HEK293 (cell line): ENCODE measurements at regions not wholly inside any gene's neighbourhood (a gene's known extent, or its start where the extent isn't known, plus 50 kb on each side); places are given as distances from the start of the nearest gene placed in this dataset.

Experiments
- CTCF ChIA-PET: fragments of 350-600 bp; formaldehyde crosslinking; extraction: SDS; loops from one replicate; lab custom pipeline; 2021; ENCODE audit warnings: antibody characterized with exemption; lab: Yijun Ruan, JAX
- POLR2A ChIA-PET: fragments of 300-600 bp; formaldehyde crosslinking; extraction: SDS; loops from one replicate; lab custom pipeline; 2020; ENCODE audit warnings: antibody characterized with exemption, inconsistent platforms; lab: Yijun Ruan, JAX
- H3K27ac ChIP-seq: fragments of 200-500 bp; sonication (Bioruptor generic); 2 replicates; pipeline ENCODE4 v1.5.1; 2014; ENCODE audit warnings: low read depth, low read length, control low read depth, inconsistent platforms; ENCODE audit errors: extremely low read depth
- H3K36me3 ChIP-seq, 2 experiments: fragments of 200-500 bp in 1 of 2; sonication (Bioruptor generic) in 1 of 2; 1 replicate in 1 of 2; 2 replicates in 1 of 2; pipeline ENCODE4 v1.5.1; 2014 to 2017; ENCODE audit warnings: inconsistent platforms in 2 of 2, low read length in 2 of 2; ENCODE audit not compliant: control insufficient read depth in 2 of 2, insufficient read depth in 1 of 2
- H3K4me1 ChIP-seq: fragments of 200-500 bp; sonication (Bioruptor generic); 2 replicates; pipeline ENCODE4 v1.5.1; 2014; ENCODE audit warnings: mild to moderate bottlenecking, low read length, inconsistent platforms; ENCODE audit not compliant: control insufficient read depth, insufficient read depth
- H3K4me3 ChIP-seq: 2 replicates; pipeline ENCODE4 v1.5.1; 2011; ENCODE audit warnings: low read depth, mild to moderate bottlenecking, control low read depth, low read length, moderate library complexity
- H3K9me3 ChIP-seq: fragments of 200-500 bp; sonication (Bioruptor generic); 2 replicates; pipeline ENCODE4 v1.5.1; 2014; ENCODE audit warnings: low read depth, low read length, inconsistent platforms; ENCODE audit not compliant: control insufficient read depth, insufficient read depth
- ATF2 ChIP-seq: fragments of 450-650 bp; formaldehyde crosslinking; IDR thresholded peaks from 2 replicates; pipeline ENCODE4 v1.5.1; 2016; ENCODE audit warnings: missing biosample characterization, missing genetic modification characterization, low read depth
- HOXC10 ChIP-seq: sonication (generic); formaldehyde crosslinking; IDR thresholded peaks from 2 replicates; pipeline ENCODE4 v1.8.1; 2023; ENCODE audit warnings: mild to moderate bottlenecking, missing genetic modification reagents
- KLF1 ChIP-seq: fragments of 450-650 bp; formaldehyde crosslinking; IDR thresholded peaks from 2 replicates; pipeline ENCODE4 v1.5.1; 2016; ENCODE audit warnings: missing biosample characterization, missing genetic modification characterization
- KLF7 ChIP-seq: fragments of 450-650 bp; formaldehyde crosslinking; IDR thresholded peaks from 2 replicates; pipeline ENCODE4 v1.5.1; 2016; ENCODE audit warnings: missing biosample characterization, missing genetic modification characterization, borderline replicate concordance
- KLF9 ChIP-seq: fragments of 450-650 bp; formaldehyde crosslinking; IDR thresholded peaks from 2 replicates; pipeline ENCODE4 v1.5.1; 2016; ENCODE audit warnings: missing biosample characterization, missing genetic modification characterization, low read depth
- MZF1 ChIP-seq: fragments of 450-650 bp; formaldehyde crosslinking; IDR thresholded peaks from 2 replicates; pipeline ENCODE4 v1.5.1; 2017; ENCODE audit warnings: missing biosample characterization, missing genetic modification characterization, borderline replicate concordance
- SP7 ChIP-seq: fragments of 450-650 bp; formaldehyde crosslinking; IDR thresholded peaks from 2 replicates; pipeline ENCODE4 v1.5.1; 2016; ENCODE audit warnings: missing biosample characterization, missing genetic modification characterization
- ZBTB48 ChIP-seq: fragments of 450-650 bp; formaldehyde crosslinking; IDR thresholded peaks from 2 replicates; pipeline ENCODE4 v1.5.1; 2016; ENCODE audit warnings: missing biosample characterization, missing genetic modification characterization
- ZBTB7A ChIP-seq: fragments of 450-650 bp; formaldehyde crosslinking; IDR thresholded peaks from 2 replicates; pipeline ENCODE4 v1.5.1; 2016; ENCODE audit warnings: low read depth, missing biosample characterization, missing genetic modification characterization
- ZEB2 ChIP-seq: fragments of 450-650 bp; formaldehyde crosslinking; IDR thresholded peaks from 2 replicates; pipeline ENCODE4 v1.5.1; 2016; ENCODE audit warnings: missing biosample characterization, missing genetic modification characterization
- ZNF157 ChIP-seq: fragments of 450-650 bp; formaldehyde crosslinking; IDR thresholded peaks from 2 replicates; pipeline ENCODE4 v1.5.1; 2016; ENCODE audit warnings: missing biosample characterization, missing genetic modification characterization
- ZNF184 ChIP-seq: fragments of 450-650 bp; IDR thresholded peaks from 2 replicates; pipeline ENCODE4 v1.5.1; 2018; ENCODE audit warnings: missing biosample characterization, mild to moderate bottlenecking, missing genetic modification characterization
- ZNF23 ChIP-seq: fragments of 450-650 bp; formaldehyde crosslinking; IDR thresholded peaks from 2 replicates; pipeline ENCODE4 v1.5.1; 2016; ENCODE audit warnings: missing biosample characterization, missing genetic modification characterization, borderline replicate concordance
- ZNF248 ChIP-seq: fragments of 450-650 bp; formaldehyde crosslinking; IDR thresholded peaks from 2 replicates; pipeline ENCODE4 v1.5.1; 2017; ENCODE audit warnings: missing biosample characterization, missing genetic modification characterization
- ZNF311 ChIP-seq: fragments of 450-650 bp; formaldehyde crosslinking; IDR thresholded peaks from 2 replicates; pipeline ENCODE4 v1.5.1; 2017; ENCODE audit warnings: missing biosample characterization, missing genetic modification characterization, borderline replicate concordance
- ZNF366 ChIP-seq: fragments of 450-650 bp; formaldehyde crosslinking; conservative IDR thresholded peaks from 2 replicates; pipeline ENCODE4 v1.5.1; 2016; ENCODE audit warnings: missing biosample characterization, missing genetic modification characterization
- ZNF398 ChIP-seq: fragments of 450-650 bp; formaldehyde crosslinking; IDR thresholded peaks from 2 replicates; pipeline ENCODE4 v1.5.1; 2017; ENCODE audit warnings: missing biosample characterization, missing genetic modification characterization
- ZNF530 ChIP-seq: fragments of 450-650 bp; formaldehyde crosslinking; IDR thresholded peaks from 2 replicates; pipeline ENCODE4 v1.5.1; 2016; ENCODE audit warnings: low read depth, missing biosample characterization, missing genetic modification characterization
- ZNF549 ChIP-seq: fragments of 450-650 bp; IDR thresholded peaks from 2 replicates; pipeline ENCODE4 v1.5.1; 2018; ENCODE audit warnings: missing biosample characterization, missing genetic modification characterization, mild to moderate bottlenecking, inconsistent platforms, moderate library complexity
- ZNF571 ChIP-seq: fragments of 450-650 bp; formaldehyde crosslinking; IDR thresholded peaks from 2 replicates; pipeline ENCODE4 v1.5.0; 2017; ENCODE audit warnings: missing biosample characterization, missing genetic modification characterization
- ZNF623 ChIP-seq: fragments of 450-650 bp; formaldehyde crosslinking; IDR thresholded peaks from 2 replicates; pipeline ENCODE4 v1.5.1; 2016; ENCODE audit warnings: missing biosample characterization, missing genetic modification characterization
- ZNF624 ChIP-seq: fragments of 450-650 bp; formaldehyde crosslinking; IDR thresholded peaks from 2 replicates; pipeline ENCODE4 v1.5.1; 2017; ENCODE audit warnings: missing biosample characterization, missing genetic modification characterization
- ZNF639 ChIP-seq: fragments of 450-650 bp; formaldehyde crosslinking; IDR thresholded peaks from 2 replicates; pipeline ENCODE4 v1.5.1; 2016; ENCODE audit warnings: missing biosample characterization, missing genetic modification characterization
- ZNF707 ChIP-seq: fragments of 450-650 bp; formaldehyde crosslinking; IDR thresholded peaks from 2 replicates; pipeline ENCODE4 v1.5.1; 2016; ENCODE audit warnings: missing biosample characterization, missing genetic modification characterization
- ZNF777 ChIP-seq: fragments of 450-650 bp; formaldehyde crosslinking; IDR thresholded peaks from 2 replicates; pipeline ENCODE4 v1.5.1; 2017; ENCODE audit warnings: missing biosample characterization, missing genetic modification characterization, borderline replicate concordance
- ZNF792 ChIP-seq: fragments of 450-650 bp; formaldehyde crosslinking; IDR thresholded peaks from 2 replicates; pipeline ENCODE4 v1.5.1; 2016; ENCODE audit warnings: missing biosample characterization, missing genetic modification characterization
- ZSCAN4 ChIP-seq: fragments of 450-650 bp; formaldehyde crosslinking; IDR thresholded peaks from 2 replicates; pipeline ENCODE4 v1.5.1; 2017; ENCODE audit warnings: missing biosample characterization, missing genetic modification characterization
- ZXDB ChIP-seq: fragments of 450-650 bp; formaldehyde crosslinking; IDR thresholded peaks from 2 replicates; pipeline ENCODE4 v1.5.1; 2016; ENCODE audit warnings: missing biosample characterization, missing genetic modification characterization
- TF ChIP-seq, protein P1 (sequence below): fragments of 450-650 bp; formaldehyde crosslinking; IDR thresholded peaks from 2 replicates; pipeline ENCODE4 v1.5.1; 2016; ENCODE audit warnings: missing biosample characterization, missing genetic modification characterization, borderline replicate concordance

- Histone ChIP-seq H3K4me3 (no peak overlapping the region), H3K27ac (no peak overlapping the region), H3K9me3 (no peaks in the 10 kb centered on the region), H3K4me1 (no peaks in the 10 kb centered on the region), H3K36me3 (no peaks in the 10 kb centered on the region)
- TF ChIP-seq ZNF23 (tag by site-specific recombination) (no peak), ZNF184 (tag by site-specific recombination) (no peak), ZNF571 (tag by site-specific recombination) (no peak), ZNF530 (no peak), ZNF777 (no peak), ZNF549 (no peak), ATF2 (no peak)
- ChIA-PET POLR2A (no interaction called here), CTCF (no interaction called here)
Measured at GRCh38 chr16:64384636-64385035, 737.2 kb downstream of the CDH11 start.

DNA sequence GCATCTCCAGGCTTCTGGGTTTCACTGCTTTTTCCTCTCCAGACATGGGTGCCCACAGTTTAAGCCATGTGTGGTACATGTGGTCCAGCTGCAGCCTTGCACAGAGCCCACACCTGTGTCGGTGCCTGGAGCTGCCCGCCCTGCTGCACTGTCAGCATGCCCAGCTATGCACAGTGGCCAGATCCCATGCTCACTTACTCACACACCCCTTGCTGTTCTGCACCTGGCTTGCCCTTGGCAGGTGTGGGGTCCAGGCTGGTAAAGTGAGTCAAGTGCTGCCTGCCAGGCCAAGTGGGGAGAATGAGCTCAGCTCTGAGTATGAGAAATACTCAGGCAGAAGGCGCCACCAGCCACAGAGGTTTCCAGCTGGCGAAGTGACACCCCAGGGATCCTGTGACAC, 739.9 kb downstream of the CDH11 start:
- ChIA-PET POLR2A (no interaction called here), CTCF (interaction anchor here (0.6 to 0.7 kb wide), 2 partner anchors 65 to 519 kb away, joined by 3 to 6 read pairs; no protein-coding TSS in a partner anchor)
- no peaks in the 10 kb centered on the region for H3K36me3 ChIP-seq
- TF ChIP-seq ZNF707 (no peak), ZNF624 (no peak), ZNF623 (no peak), HOXC10 (CRISPR knock-in tag) (no peak), ZNF571 (tag by site-specific recombination) (no peak), KLF7 (tag by site-specific recombination) (no peak), ZSCAN4 (tag by site-specific recombination) (no peak), ZBTB48 (tag by site-specific recombination) (no peak), MZF1 (tag by site-specific recombination) (no peak), ZBTB7A (tag by site-specific recombination) (no peak), ZNF157 (no peak), ZNF792 (tag by site-specific recombination) (no peak)
- TF ChIP-seq, protein P1, sequence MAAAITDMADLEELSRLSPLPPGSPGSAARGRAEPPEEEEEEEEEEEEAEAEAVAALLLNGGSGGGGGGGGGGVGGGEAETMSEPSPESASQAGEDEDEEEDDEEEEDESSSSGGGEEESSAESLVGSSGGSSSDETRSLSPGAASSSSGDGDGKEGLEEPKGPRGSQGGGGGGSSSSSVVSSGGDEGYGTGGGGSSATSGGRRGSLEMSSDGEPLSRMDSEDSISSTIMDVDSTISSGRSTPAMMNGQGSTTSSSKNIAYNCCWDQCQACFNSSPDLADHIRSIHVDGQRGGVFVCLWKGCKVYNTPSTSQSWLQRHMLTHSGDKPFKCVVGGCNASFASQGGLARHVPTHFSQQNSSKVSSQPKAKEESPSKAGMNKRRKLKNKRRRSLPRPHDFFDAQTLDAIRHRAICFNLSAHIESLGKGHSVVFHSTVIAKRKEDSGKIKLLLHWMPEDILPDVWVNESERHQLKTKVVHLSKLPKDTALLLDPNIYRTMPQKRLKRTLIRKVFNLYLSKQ (tag by site-specific recombination), result no peak
- no peaks in the 10 kb centered on the region for H3K4me1 ChIP-seq
- no peak overlapping the region for H3K4me3 ChIP-seq
- no peak overlapping the region for H3K27ac ChIP-seq
- H3K9me3 ChIP-seq, result no peaks in the 10 kb centered on the region

GRCh38 chr16:64380751-64381150, 741.1 kb downstream of the CDH11 start:
- Histone ChIP-seq H3K4me1 (no peaks in the 10 kb centered on the region), H3K36me3 (no peaks in the 10 kb centered on the region), H3K27ac (no peak overlapping the region), H3K9me3 (no peaks in the 10 kb centered on the region), H3K4me3 (no peak overlapping the region)
- ChIA-PET CTCF (no interaction called here), POLR2A (no interaction called here)
- TF ChIP-seq KLF1 (tag by site-specific recombination), result no peak
- no peak for TF ChIP-seq ZNF311 (tag by site-specific recombination)
- no peak for TF ChIP-seq KLF9 (tag by site-specific recombination)
- no peak for TF ChIP-seq ZNF549
- no peak for TF ChIP-seq ZEB2 (tag by site-specific recombination)
- TF ChIP-seq ZNF366 (tag by site-specific recombination), result no peak
- no peak for TF ChIP-seq ZNF248 (tag by site-specific recombination)
- TF ChIP-seq ZXDB, result no peak
- no peak for TF ChIP-seq ZNF639 (tag by site-specific recombination)
- TF ChIP-seq ZNF398, result no peak
- no peak for TF ChIP-seq SP7 (tag by site-specific recombination)
